Activated CD8-positive, alpha-beta memory T cell treated with anti-CD3 and anti-CD28 coated beads, Interleukin-2, amount 50 U/mL, for 24 hours (primary cell): ENCODE measurements at regions not wholly inside any gene's neighbourhood (a gene's known extent, or its start where the extent isn't known, plus 50 kb on each side); places are given as distances from the start of the nearest gene placed in this dataset.

Experiments used
- DNase-seq: peaks from one replicate; pipeline ENCODE4 v3.0.0-alpha.2; 2020; ENCODE audit errors: extremely low read depth

GRCh38 chr2:238580486-238580885 is 153.8 kb downstream of the ASB1 start:
- no peak for DNase-seq

GRCh38 chr2:238581126-238581525 is 154.4 kb downstream of the ASB1 start:
- no peak for DNase-seq

GRCh38 chr2:238582159-238582558 is 155.4 kb downstream of the ASB1 start:
- DNase-seq = no peak

GRCh38 chr2:238584617-238585016 is 157.9 kb downstream of the ASB1 start:
- DNase-seq = no peak

GRCh38 chr2:238585836-238586821 is 159.4 kb downstream of the ASB1 start:
- no peak for DNase-seq

GRCh38 chr2:238586931-238587775 is 160.4 kb downstream of the ASB1 start:
- no peak for DNase-seq

GRCh38 chr2:238587776-238588660 is 161.3 kb downstream of the ASB1 start:
- DNase-seq = no peak

GRCh38 chr2:238589591-238590460 is 163.1 kb downstream of the ASB1 start:
- no peak for DNase-seq

- DNase-seq = no peak
Observed at GRCh38 chr2:238591732-238592131, 165.0 kb downstream of the ASB1 start.

- DNase-seq = no peak
Observed at GRCh38 chr2:238593236-238593635, 166.5 kb downstream of the ASB1 start.

- no peak for DNase-seq
Observed at GRCh38 chr2:238593678-238594077, 167.0 kb downstream of the ASB1 start.

- DNase-seq = no peak
Observed at GRCh38 chr2:238594796-238595749, 168.3 kb downstream of the ASB1 start.

GRCh38 chr2:238595750-238596570 is 169.2 kb downstream of the ASB1 start:
- DNase-seq = no peak

- DNase-seq = no peak
Observed at GRCh38 chr2:238596571-238597551, 170.1 kb downstream of the ASB1 start.

- no peak for DNase-seq
Observed at GRCh38 chr2:238597638-238598528, 171.2 kb downstream of the ASB1 start.

GRCh38 chr2:238598802-238599530 is 172.2 kb downstream of the ASB1 start:
- no peak for DNase-seq
